22Rv1 (cell line): ENCODE measurements at regions not wholly inside any gene's neighbourhood (a gene's known extent, or its start where the extent isn't known, plus 50 kb on each side); places are given as distances from the start of the nearest gene placed in this dataset.

ENCODE experiments used
- H3K27ac ChIP-seq: fragments of 450-650 bp; 2 replicates; pipeline ENCODE4 v1.5.1; 2017
- CTCF ChIP-seq: fragments of 450-650 bp; IDR thresholded peaks from 2 replicates; pipeline ENCODE4 v1.5.1; 2017; ENCODE audit warnings: mild to moderate bottlenecking
- ZFX ChIP-seq: fragments of 450-650 bp; IDR thresholded peaks from 2 replicates; pipeline ENCODE4 v1.6.1; 2017; ENCODE audit warnings: antibody characterized with exemption, borderline replicate concordance

- H3K27ac ChIP-seq, result no peak overlapping the region
- TF ChIP-seq ZFX, result no peak
- no peak for TF ChIP-seq CTCF
Measured at GRCh38 chr18:70423120-70423519, 134.3 kb downstream of the SOCS6 start.

GRCh38 chr18:70422391-70422965 lies 133.6 kb downstream of the SOCS6 start:
- no peak overlapping the region for H3K27ac ChIP-seq

GRCh38 chr18:70421471-70422390 lies 132.9 kb downstream of the SOCS6 start:
- no peak overlapping the region for H3K27ac ChIP-seq
- no peak for TF ChIP-seq ZFX
- no peak for TF ChIP-seq CTCF

More at GRCh38 chr18:70422391-70422965, 133.6 kb downstream of the SOCS6 start:
- no peak for TF ChIP-seq ZFX

GRCh38 chr18:70420146-70420898 lies 131.5 kb downstream of the SOCS6 start:
- no peak for TF ChIP-seq CTCF
- no peak for TF ChIP-seq ZFX
- no peak overlapping the region for H3K27ac ChIP-seq

GRCh38 chr18:70419526-70419925 lies 130.7 kb downstream of the SOCS6 start:
- TF ChIP-seq ZFX (no peak), CTCF (no peak)
- H3K27ac ChIP-seq, result no peak overlapping the region

- no peak overlapping the region for H3K27ac ChIP-seq
- TF ChIP-seq ZFX, result no peak
- no peak for TF ChIP-seq CTCF
Measured at GRCh38 chr18:70418546-70419311, 129.9 kb downstream of the SOCS6 start.

GRCh38 chr18:70417847-70418246 lies 129.0 kb downstream of the SOCS6 start:
- TF ChIP-seq ZFX (no peak), CTCF (no peak)
- no peak overlapping the region for H3K27ac ChIP-seq
